ENCODE measurements at regions not wholly inside any gene's neighbourhood (a gene's known extent, or its start where the extent isn't known, plus 50 kb on each side); places are given as distances from the start of the nearest gene placed in this dataset.

DNA sequence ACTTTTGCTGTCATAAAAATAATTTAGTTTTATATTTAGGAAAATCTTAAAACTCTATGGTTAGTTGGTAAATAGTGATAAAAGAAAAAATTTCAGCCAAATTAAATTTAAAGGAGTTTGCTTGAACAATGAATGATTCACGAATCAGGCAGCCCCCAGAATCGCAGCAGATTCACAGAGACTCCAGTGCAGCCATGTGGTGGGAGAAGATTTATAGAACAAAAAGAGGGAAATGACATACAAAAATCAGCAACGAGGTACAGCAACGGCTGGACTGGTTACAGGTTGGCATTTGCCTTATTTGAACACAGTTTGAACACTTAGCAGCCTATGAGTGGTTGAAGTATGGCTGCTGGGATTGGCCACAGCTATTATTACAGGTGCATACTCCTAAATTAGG, 96.4 kb upstream of the MYCBP2 start:
- TF ChIP-seq EZH2 (IDR thresholded peaks at IDR 0.05; ENCODE audit: insufficient read depth, poor library complexity, severe bottlenecking) (no peak), EZH2phosphoT487 (IDR thresholded peaks at IDR 0.05; ENCODE audit: insufficient read depth, low read depth) (no peak)

All from GM23248 (cell line).